Raji (cell line): ENCODE measurements at regions not wholly inside any gene's neighbourhood (a gene's known extent, or its start where the extent isn't known, plus 50 kb on each side); places are given as distances from the start of the nearest gene placed in this dataset.

Experiments
- POLR2A ChIP-seq: IDR thresholded peaks from 2 replicates; pipeline ENCODE4 v1.6.1; 2011; ENCODE audit warnings: low read depth, low read length, control low read depth; ENCODE audit not compliant: insufficient read depth

DNA sequence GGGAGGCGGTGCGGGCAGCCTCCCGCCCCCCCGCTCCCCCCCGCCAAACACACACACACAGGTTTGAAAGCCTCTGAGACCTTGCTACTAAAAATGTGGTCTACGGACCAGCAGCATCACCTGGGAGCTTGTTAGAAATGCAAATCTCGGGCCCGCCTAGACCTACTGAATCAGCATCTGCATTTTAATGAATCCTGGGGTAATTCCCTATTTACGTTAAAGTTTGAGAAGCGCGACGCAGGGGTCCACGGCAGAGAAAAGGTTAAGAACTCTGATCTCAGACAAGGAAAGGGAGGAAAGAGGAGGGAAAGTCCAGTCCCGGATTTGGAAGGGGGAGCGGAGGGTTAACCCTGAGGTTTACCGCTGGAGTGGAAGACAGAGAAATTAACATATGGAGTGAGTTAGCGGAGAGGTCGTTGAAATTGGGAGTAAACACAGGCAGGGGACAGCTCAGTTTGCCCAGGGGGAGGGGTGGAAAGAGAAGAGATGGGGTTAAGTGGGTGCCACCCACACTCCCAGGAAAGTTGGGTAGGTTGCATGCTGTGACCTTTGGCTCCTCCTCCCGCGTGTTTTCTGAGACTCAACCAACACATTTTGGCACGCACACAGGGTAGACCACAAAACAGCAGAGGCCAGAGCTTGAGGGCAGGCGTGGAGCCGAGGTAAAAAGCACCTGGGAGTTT is 483.6 kb downstream of the BCOR start:
- TF ChIP-seq POLR2A: no peak

DNA sequence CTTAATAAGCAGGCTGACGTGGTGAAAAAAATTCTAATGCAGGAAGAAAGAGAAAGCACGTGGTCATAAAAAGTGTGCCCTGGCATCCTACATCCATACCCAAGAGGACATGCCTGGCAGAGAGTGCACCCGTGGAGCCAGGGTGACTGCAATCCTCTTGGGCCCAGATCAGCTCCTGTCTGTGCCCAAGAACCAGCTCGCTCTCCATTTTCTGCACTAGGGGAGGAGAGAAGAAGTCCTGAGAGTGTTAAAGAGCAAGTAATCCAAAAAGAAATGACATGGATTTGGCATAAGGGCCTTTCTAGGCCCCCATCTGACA is 483.1 kb downstream of the BCOR start:
- no peak for TF ChIP-seq POLR2A

DNA sequence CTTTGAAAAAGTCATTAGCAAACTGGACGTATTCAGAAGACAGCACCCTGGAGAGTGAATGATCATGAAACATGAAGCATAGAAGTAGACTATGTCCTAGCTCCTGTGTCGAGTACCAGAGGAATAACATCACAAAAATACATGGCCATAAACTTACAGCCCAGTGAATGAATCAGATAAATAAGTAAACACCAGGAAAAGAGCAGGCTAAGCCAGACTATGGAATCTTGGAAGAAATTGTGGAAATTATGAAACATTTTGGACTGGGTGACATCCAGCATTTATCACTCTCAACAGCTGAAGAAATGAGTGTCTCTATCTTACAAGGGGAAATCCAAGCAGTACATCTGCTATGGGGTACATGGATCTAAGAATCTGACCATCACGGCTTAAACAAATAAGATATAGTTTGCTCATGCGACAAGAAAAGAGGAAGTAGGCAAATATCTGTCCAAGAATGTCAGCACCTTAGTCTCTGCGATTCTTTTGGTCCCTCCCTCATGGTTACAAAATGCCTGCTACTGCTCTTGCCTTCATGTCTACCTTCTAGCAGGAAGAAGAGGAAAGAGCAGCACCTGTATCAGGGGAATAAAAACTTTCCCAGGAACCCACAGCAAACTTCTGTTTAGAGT is 481.5 kb downstream of the BCOR start:
- TF ChIP-seq POLR2A: no peak

DNA sequence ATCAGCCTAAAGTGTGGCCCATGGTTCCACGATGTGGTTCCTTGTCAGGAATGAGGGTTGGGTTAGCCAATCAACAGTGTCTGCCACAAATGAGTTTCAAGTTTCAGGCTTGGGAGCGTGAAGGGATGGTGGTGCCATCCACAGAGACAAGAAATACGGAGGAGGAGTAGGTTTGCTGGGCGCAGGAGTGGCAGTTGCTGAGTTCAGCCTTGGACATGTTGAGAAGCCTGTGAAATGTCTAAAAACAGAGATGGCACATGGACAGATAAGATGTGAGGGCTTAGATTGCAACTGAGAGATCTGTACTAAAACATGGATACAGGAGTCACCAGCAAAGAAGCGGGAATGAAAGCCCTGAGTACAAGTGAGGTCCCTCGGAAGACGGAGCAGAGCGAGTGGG is 481.0 kb downstream of the BCOR start:
- no peak for TF ChIP-seq POLR2A

DNA sequence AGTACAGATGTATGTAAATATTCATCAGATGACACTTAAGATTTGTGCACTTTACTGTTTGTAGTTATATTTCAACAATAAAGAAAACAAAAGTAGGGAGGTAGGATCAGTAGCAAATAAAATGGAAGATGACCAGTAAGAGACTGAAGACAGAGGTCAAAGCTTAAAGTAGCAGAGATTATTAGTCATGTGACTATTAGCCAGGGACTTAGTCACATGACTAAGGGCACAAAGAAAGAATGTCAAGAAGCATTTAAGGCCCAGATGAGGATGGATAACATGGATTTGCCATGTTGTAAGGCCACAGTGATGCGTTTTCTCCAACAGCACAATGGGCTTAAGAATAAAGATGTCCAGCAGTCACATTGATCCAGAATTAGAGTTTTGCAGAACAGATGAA is 479.6 kb downstream of the BCOR start:
- no peak for TF ChIP-seq POLR2A

DNA sequence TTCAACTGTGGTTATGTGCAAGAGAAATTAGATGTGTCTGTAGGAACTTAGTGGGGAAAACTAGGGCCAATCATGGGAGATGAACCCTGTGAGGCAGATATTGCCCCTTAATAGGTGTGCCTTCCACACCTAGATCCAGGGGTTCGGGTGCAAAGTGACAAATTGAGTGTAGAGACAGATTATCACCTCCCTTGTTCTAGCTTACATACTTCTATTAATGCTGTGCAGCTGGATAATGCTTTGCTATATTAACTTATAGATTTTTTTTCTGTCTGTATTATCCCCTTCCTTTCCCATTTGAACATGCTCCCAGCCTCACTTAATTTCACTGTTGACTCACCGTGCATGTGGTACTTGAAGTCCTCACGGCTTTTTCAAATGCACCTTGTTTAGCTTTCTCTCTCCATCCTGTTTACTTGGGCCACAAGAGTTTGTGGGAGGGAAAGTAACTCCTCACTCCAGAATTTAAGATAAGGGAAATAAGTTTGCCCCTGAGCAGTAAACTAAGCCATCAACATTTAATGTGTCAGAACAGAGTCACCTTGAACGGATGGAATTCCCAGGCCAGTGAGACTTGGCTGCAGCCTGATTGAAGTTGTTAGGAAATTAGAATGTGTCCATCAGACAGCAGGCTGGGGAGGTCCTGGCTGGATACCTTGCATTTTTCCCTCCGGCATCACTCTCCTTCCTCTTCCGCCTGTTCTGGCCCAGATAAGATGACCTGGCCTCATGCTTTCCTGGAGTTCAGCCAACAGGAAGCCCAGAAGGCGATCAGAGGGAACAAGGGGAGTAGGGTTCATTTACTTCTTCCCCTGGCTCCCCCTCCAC is 478.4 kb downstream of the BCOR start:
- TF ChIP-seq POLR2A: no peak

DNA sequence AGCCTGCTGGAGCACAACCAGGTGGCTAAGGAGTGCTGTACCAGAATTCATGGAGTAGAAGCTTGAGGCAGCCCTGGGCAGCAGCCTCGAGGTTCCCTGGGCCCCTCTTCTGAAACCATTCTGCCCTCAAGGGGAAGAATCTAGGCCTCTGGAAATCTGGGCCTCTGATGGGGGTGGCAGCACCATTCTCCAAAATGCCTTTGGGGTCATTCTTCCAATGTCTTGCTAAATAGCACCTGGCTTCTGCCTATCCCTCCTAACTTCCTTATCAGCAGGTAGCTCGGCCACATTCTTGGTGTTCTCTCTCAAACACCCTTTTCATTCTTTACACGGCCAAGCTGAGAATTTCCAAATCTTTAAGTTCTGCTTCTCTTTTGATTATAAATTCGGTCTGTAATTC is 473.6 kb downstream of the BCOR start:
- no peak for TF ChIP-seq POLR2A

DNA sequence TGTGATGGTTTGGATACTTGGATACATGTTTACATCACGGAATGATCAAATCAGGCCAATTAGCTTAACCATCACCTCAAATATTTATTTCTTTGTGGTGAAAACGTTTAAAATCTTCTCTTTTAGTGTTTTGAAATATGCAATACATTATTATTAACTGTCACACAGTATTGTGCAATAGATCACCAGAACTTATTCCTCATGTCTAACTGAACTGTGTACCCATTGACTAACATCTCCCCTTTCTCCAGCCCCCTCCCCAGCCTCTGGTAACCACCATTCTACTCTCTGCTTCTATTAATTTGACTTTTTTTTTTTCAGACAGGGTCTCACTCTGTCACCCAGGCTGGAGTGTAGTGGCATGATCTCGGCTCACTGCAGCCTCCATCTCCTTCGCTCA is 471.9 kb downstream of the BCOR start:
- TF ChIP-seq POLR2A: no peak

DNA sequence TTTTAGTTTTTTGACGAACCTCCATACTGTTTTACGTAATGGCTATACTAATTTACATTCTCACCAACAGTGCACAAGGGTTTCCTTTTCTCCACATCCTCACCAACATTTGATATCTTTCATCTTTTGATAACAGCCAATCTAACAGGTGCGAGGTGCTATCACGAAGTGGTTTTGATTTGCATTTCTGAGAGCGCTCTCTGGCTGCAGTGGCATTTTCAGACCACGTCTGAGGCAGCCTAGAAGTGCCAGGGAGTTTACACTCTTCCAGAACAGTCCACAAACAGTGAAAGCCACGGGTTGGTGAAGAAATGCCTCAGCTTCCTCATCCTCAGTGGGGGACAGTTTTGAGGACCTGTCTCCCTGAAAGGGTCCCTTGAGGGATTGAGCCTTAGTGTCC is 471.0 kb downstream of the BCOR start:
- no peak for TF ChIP-seq POLR2A

DNA sequence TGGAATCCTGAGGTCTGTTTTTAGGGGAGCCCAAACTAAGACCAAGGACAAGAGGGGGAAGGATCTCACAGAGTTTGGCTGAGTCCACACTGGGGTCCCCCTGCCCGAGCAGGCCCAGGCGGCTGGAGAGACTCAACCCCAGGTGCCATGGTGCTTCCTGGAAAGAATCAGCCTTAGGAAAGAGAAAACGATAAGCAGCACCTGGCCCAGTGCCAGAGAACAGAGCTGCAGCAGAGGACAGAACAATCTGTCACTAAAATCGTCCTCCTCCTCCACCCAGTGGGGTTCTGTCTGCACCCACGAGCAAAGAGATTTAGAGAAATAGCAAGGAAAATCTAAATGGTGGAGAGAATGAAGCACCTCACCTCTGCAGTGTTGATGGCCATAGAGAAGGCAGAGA is 470.5 kb downstream of the BCOR start:
- TF ChIP-seq POLR2A: no peak

DNA sequence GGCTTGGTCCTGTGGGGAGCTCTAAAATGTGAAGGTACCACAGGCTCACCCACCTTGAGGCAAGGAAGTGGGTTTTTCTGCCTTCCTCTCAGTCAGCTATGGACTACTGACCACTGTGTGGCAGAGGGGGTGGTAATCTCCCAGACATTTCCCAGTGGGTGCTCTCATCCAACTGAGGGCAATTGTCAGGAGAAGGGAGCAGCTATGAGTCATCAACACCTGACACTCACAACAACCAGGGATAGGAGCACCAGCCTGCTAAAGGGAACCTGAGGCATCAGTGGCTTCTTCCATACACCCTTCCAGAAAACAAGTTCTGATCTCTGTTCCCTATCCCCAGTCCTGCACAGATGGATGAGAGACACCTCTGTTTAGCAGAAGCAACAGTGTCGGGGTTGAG is 468.8 kb downstream of the BCOR start:
- TF ChIP-seq POLR2A: no peak

DNA sequence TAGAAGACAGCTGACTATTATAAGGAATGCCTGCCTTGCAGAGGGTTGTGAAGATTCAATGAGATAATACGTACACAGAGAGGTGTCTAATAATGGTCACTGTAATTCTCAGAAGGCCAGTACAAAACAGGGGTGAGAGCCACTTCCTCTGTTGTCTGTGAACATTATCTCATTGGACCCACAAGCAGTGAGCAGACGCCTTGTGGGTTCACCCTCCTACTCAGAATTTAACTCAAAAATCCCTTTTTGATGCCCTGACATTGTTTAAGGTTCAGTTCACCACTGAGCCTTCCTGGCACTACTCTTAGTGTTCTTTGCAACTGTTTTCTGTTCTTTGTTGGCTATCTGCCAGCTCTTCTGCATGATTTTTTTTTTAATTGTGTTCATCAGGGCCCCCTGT is 467.4 kb downstream of the BCOR start:
- no peak for TF ChIP-seq POLR2A

DNA sequence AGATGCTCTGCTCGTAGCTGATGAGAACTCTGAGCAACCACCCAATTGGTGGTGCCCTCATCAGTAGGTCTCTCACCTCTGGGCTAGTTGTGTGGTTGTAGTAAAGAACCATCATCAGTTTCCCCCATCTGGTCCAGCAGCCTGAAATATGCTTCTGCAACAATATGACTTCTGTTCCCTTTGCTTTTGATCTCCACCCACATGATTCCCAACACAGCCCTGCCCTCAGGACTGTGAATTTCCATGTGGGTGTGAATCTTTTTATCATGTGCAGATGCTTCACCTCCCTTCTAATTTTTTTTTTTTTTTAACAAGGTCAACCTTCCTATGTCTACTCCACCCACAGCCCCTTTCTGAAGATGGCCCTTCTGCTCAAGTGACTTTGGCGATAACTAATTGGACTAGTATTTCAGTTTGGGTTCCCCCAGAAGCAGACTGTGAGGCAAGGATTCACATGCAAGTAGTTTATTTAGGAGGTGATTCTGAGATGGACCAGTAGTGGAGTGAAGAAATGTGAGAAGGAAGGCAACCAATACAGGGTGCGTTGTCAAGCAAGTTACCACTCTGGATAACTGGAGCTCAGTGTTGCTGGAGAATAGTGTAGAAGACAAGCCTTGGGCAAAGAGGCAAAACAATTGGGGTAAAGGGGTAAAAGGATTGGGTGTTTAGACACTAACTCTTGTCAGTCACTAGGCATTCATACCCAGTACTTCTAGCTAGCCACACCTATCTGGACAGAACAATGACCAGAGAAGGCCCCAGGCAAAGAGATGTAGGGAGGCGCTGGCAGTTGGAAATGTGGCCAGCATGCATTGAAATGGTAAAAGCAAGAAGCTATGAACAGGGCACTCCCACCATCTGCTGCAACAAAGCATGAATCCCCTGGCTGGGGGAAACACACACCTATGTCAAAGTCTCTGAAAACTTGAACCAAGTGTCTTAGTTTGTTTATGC is 466.2 kb downstream of the BCOR start:
- no peak for TF ChIP-seq POLR2A

DNA sequence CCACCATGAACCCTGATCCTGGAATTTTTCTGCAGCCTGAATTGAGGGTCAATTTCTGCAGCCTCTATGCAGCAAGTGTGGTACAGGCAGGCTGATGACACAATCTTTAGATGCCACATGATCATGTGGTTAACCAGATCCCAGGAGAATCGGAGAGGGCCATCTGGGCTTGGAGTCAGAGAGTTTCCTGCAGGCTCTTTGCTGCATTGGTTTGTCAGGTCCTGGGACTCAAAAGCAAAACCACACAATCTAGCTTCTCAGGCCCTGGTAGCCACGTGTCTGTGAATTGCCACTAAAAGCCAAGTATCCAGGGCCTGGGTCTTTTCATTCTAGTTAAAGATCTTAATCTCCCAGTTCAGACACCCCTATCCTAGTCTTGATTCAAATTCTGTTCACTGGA is 464.5 kb downstream of the BCOR start:
- TF ChIP-seq POLR2A: no peak

DNA sequence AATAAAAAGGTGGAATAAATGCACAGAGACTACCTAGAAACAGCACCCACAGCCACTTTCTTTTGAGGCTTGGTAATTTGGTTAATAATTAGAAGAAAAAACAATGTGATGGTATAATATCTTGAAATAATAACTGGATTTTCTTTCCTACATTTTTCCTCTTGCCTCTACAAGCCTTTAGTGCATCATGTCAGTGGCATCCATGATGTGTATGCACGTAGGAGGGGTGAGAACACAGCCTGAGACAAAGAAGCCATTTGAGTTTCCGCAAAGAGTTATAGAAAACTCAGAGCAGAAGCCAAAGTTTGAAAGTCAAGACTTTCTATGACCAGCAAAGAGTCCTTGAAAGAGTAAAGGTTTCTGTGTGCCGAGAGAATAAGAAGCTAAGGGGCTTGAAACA is 461.3 kb downstream of the BCOR start:
- no peak for TF ChIP-seq POLR2A
